ENCODE measurements at regions not wholly inside any gene's neighbourhood (a gene's known extent, or its start where the extent isn't known, plus 50 kb on each side); places are given as distances from the start of the nearest gene placed in this dataset.

DNA sequence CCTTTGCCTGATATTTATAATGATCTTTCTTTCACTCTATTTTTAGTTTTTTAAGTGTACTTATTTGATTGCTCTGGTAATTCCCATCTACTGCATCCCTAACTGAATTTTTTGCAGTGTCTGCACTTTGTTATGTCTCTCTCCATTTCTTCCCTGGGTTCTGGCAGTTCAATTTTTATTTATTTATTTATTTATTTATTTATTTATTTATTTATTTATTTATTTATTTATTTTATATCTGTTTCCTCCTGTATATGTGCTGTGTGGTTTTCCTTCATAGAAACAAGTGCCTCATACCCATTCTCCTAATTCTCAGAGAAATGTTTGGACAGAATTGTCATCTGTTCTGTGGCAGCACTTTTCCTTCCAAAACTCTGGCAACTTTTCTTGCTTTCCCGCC is 2370.8 kb upstream of the WWC1 start:
- no peak for DNase-seq (ENCODE audit: low spot score)

- no peak for DNase-seq (ENCODE audit: low spot score)
Observed at GRCh38 chr5:165928971-165929370, 2362.5 kb upstream of the WWC1 start.

GRCh38 chr5:165940541-165940940 is 2350.9 kb upstream of the WWC1 start:
- no peak for DNase-seq (ENCODE audit: low spot score)

DNA sequence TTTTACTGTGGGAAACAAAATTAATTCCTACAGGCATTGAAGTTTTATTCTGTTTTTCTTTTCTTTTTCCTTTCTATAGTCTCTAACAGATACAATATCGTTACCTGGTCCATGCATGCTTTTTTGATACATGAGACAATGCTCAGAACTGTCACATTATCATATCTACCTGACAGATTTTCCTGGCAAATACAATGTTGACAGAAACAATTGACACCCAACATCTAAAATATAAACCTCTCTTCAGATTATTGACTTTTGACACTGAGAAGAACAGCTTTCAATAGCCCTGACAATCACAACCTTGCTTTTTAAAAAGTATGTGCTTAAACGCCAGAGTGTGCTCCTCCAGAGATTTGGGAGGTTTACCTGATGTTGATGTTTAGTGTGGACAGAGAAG is 2334.6 kb upstream of the WWC1 start:
- no peak for DNase-seq (ENCODE audit: low spot score)

DNA sequence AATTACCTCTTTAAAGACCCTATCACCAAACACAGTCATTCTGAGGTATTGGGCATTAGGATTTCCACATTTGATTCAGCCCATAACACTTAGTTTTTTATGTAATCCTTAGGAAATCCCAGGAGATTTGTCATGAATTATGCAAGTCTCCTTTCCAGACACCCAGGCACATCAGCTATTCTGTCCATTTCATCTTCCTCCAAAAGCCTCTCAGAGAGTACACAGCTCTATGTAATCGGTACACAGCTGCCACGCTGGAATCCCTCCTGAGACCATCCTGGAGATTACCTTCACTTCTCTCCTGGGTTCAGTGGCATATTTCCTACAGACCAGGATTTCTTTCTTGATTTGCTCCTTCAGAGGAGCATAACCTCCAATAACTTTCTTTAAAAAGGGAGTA is 2309.8 kb upstream of the WWC1 start:
- DNase-seq (ENCODE audit: low spot score): no peak

DNA sequence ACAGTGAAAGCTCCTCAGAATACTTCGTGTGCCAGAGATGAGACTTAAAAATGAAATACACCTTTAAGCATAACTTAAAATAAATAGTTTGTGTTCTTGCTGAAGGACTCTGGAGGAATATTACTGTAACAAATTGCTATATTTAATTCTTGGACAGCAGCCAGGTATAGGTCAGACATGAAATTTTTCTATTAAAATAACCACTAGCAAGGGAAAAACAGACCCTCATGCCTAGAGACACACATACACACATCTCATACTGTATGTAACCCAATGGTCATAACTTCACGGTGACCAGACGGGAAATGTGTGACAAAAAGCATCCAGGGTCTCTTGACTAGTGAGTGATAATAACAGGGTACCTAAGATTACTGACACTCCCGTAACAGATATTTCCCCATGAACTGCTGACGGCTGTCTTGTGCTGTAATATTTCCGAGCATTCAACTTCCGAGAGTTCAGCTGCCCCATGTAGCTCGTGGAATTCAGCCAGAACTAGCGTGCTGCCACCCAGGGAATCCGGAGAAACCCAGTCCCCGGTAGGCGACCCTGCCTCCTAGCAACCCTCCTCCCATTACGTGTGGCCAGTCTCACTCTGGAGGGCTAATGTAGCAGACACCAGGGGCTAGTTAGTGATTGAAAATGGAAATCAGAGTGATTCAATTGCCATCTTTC is 2295.1 kb upstream of the WWC1 start:
- no peak for DNase-seq (ENCODE audit: low spot score)

DNA sequence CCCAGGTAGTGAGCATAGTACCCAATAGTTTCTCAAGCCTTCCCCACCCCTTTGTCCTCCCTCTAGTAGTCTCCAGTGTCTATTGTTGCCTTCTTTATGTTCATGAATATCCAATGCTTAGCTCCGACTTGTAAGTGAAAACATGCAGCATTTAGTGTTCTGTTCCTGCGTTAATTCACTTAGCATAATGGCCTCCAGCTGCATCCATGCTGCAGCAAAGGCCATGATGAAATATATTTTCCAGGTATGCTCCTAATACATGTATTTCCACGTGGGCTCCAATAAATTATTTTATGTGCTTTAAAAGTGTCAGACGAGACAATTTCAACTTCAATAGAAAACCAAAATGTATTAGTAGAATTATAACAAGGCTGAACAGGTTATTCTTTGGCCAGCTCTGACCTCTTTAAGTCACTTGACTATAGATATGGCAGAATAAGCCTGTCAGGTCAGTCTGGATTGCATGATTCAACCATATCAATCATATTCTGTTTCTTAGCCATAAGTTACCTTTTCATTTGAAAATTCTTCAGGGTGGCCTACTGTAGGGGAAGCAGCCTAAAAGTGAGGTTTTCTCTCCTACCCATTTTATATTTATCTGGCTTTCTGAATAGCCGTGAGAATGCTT is 2291.6 kb upstream of the WWC1 start:
- no peak for DNase-seq (ENCODE audit: low spot score)

DNA sequence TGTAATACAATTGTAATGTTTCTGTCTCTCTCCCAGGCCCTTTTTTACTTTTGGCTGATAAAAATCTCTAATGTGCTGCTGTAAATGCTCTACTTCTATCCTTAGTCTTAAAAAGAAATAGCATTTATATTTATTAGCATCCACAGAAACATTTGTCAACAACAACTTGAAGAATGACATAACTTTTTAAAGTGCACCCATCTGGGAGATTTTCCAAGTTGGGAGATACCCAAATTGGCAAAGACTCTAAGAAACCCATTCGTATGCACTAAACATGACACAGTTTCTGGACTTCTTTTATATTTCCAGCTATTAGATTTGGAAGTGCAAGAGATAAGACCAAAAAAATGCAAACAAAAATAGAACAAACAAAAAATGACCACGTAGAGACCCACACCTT is 2287.4 kb upstream of the WWC1 start:
- no peak for DNase-seq (ENCODE audit: low spot score)

DNA sequence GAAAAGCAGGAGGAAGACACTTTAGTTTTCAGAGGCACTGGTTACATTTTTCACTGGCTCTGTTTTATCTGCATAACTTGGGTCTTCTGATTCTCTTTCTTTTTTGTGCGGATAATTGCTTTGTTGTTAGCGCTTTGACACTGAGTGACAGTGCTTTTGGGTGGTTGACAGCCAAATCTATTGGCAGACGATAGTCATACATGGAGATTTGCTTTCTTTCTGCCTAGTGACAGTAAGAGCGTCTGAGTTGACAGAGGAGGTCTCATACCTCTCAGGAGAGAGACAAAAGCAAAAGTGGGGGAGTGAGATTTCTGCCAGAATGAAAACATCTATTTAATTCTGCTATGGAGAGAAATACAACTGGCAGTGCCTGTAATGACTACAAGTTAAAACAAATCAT is 2278.0 kb upstream of the WWC1 start:
- DNase-seq (ENCODE audit: low spot score): no peak

GRCh38 chr5:166014256-166014655 is 2277.2 kb upstream of the WWC1 start:
- DNase-seq (ENCODE audit: low spot score): no peak

DNA sequence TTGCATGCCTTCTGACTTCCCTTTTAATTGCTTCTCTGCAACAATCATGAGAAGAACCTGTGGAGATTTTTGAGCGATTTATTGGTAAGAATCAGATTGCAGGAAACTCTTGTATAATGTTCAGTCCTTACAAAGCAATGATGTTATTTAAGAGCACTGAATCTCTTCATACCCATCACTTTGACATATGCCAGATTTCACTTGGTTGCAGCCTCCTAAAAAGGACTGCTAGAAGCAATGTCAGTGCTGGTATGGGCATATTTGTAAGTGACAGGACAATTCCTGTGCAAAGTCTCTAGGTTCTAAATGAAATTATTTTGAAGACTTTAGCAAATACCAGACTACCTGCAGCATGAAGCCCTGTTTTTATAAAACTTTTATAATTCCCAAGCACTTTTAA is 2272.7 kb upstream of the WWC1 start:
- no peak for DNase-seq (ENCODE audit: low spot score)

GRCh38 chr5:166022065-166022464 is 2269.4 kb upstream of the WWC1 start:
- no peak for DNase-seq (ENCODE audit: low spot score)

- DNase-seq (ENCODE audit: low spot score): no peak
Observed at GRCh38 chr5:166024970-166025369, 2266.5 kb upstream of the WWC1 start.

GRCh38 chr5:166027582-166027981 is 2263.9 kb upstream of the WWC1 start:
- no peak for DNase-seq (ENCODE audit: low spot score)

GRCh38 chr5:166031926-166032325 is 2259.5 kb upstream of the WWC1 start:
- no peak for DNase-seq (ENCODE audit: low spot score)

DNA sequence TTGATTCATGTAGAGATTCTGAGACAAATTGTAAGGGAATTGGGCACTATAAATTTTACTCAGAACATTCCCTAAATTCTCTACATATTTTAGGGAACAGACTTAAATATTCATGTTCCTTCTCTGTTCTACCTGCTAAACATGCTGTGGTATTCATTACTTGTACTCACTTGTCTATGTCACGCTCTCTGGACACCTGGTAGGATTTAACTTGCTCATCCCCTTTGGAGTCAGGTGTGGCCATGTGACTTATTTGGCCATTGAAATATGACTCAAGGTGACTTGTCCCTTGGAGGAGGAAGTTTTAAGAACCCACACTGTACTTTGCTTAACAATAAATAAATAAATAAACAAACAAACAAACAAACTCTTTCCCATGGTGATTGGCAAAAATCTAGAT is 2258.8 kb upstream of the WWC1 start:
- no peak for DNase-seq (ENCODE audit: low spot score)

DNA sequence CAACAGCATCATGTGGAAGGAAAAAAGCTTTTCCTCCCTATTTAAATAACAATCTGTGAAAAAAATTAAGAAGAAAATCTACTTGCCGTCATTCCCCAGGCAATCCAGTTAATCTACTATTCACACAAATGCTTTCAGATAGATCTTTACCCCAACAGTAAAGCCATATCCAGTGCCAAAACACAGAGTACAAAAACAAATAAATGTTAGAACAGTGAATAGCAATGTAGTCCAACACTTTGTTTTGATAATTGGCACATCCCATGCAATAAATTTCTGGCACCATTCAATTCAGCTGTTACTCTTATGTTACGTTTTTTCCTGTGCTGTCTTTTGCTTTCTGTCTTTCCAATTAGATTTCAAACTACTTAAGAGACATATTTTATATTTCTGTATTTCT is 2245.5 kb upstream of the WWC1 start:
- DNase-seq (ENCODE audit: low spot score): peak; percentile 29

GRCh38 chr5:166046956-166047355 is 2244.5 kb upstream of the WWC1 start:
- DNase-seq (ENCODE audit: low spot score): no peak

GRCh38 chr5:166050531-166050930 is 2240.9 kb upstream of the WWC1 start:
- DNase-seq (ENCODE audit: low spot score): no peak

- no peak for DNase-seq (ENCODE audit: low spot score)
Observed at GRCh38 chr5:166058660-166059059, 2232.8 kb upstream of the WWC1 start.

GRCh38 chr5:166062094-166062493 is 2229.4 kb upstream of the WWC1 start:
- no peak for DNase-seq (ENCODE audit: low spot score)

DNA sequence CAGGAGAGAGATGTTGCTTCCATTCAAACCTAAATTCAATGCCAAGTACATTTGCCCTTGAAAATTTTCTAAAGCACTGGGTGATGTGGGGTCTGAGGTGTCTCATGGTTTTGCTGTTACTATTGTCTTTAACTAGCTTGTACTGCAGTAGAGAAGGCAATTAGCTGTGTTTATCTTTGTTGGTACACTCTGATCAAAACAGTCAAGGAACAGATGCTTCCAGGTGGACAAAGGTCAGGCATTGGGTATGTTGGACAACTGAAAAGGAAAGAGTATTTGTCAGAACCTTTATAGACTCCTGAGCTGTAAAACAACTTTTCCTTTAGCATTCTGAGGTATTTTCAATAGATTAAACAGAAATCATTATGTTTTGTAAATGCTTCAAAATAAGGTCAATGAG is 2228.7 kb upstream of the WWC1 start:
- no peak for DNase-seq (ENCODE audit: low spot score)

GRCh38 chr5:166063261-166063660 is 2228.2 kb upstream of the WWC1 start:
- DNase-seq (ENCODE audit: low spot score): no peak
